ENCODE measurements at regions not wholly inside any gene's neighbourhood (a gene's known extent, or its start where the extent isn't known, plus 50 kb on each side); places are given as distances from the start of the nearest gene placed in this dataset.

DNA sequence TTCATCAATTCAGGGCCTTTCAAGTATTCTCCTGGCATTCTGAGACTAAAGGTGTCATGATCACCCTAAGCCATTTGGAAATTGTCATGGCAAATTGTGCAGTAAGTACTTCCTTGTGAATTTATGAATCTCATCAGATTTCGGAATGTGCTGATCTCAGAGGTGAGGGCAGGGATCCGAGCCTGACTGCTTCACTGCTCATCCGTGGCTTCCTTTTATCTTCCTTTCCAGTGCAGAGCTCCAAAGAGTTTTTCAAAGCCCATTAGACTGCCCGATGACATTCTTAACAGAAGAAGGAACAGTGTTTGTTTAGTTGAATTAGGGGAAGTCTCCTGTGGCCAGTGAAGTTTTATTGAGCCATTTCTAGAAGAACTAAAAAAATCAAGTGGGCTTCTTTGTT lies 182.8 kb upstream of the GDNF start:
- no peak for DNase-seq

DNA sequence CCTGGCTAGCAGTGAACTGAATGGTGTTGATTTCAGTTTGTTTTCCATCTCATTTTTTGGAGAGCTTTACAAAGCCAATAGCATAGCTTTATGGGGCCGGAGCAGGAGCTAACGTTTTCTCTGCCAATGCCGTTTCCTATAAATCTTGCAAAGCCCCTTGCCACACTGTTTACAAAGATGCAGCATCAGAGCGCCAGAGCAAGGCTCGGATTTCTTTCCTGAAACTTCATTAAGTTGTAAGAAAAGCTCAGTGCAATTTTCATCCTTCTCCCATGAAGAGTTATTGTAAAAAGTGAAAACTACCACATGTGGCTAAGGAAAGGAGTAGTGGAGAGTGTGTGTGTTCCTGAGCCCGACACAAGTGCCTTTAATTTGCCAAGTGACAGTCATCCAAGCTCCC lies 178.2 kb upstream of the GDNF start:
- DNase-seq = no peak

GRCh38 chr5:38013107-38013506 lies 173.3 kb upstream of the GDNF start:
- DNase-seq = no peak

DNA sequence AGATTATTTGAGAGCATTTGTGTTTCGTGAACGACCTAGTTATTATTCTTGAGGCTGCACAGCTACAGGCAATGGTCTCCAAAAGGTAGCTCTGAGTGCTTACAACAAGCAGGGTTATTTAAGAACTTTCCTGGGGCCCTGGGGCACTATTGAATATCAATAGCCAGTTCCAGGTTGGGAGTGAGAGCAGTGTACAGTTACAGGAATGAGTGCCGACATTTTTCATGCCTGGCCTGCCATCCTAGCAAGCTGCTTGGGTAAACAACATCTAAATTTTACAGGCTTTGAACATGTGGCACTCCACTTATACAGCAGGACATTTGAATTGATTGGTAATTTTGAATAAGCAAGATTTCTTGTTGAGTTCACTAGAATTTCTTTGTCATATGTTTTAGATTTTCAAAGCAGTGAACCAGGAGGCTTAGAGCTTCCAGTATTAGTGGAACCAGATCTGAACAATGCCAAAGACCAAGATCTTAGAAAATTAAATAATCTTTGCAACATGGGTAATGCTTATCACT lies 171.9 kb upstream of the GDNF start:
- DNase-seq = peak in 1 of 2 experiments; percentile 28

- no peak for DNase-seq
Observed at GRCh38 chr5:38009749-38010358, 170.0 kb upstream of the GDNF start.

DNA sequence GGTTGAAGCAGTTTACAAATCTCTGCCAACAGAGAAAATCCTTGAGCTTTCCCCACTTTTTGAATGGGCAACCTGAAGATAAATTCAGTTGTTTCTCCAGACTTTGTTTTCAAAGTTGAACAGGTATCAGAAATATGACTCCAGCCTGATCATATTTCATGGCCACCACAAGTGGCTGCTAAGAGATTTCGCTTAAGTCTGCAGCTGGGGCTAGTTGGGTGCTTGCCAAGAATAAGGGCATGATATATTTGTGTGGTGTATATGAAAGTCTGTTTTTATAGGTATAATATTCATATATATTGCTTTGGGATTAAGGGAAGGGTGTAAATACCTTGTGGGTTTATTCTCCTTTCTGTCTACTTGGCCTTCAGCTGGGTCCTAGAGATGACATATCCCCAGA lies 168.4 kb upstream of the GDNF start:
- peak; percentile 18 to 19 for DNase-seq

DNA sequence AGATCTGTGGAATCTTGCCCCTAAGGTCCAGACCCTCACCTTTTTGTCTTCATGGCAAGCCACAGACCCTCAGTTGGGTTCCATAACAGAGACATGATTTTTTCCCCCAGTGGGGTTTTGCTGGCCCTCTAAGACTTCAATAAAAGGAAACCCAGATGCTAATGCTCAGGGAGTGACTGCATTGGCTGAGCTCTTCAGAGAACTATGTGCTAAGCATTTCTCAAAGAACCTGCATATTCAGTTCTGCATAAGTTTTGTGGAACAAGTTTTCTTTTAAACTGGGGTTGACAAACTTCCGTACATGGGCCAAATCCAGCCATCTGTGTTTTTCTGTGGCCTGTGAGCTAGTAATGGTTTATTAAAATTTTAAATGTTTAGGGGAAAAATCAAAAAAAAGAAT lies 159.8 kb upstream of the GDNF start:
- DNase-seq = no peak

DNA sequence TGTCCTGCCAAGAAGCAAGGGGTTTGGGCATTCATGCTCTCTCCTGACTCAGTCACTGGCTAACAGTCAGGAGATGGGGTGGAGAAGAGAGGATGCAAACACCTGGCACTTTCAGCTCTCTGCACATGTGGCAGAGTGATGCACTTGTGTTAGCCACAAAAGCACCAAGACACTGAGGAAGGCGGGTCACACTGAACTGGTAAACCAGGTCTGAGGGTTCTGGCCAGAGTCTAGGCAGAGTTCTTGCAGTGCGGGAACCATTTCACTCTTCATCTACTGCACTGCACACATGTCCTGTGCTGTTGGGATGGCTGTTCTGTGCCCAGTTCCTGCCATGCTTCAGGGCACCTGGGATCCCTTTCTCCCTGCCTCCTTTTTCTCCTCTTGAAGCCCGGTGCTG lies 157.1 kb upstream of the GDNF start:
- DNase-seq = no peak

DNA sequence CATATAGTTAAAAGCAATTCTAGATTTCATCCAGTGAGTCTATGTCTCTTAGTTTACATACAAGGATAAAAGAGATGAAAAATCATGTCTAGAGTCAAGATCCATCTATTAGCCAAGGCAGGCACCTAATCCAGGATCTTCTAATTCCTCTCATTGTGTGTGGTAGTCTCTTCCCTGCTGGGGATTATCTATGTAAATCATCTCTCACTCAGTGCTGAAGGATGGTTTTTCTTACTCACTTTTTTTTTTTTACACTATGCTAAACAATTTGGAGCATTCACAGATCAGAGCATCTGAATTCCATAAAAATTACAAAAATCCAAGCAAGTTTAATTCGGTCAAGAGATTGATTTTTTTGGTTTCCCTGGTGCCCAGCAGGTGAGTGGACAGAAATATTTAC lies 154.9 kb upstream of the GDNF start:
- peak in 1 of 2 experiments; percentile 41 for DNase-seq

DNA sequence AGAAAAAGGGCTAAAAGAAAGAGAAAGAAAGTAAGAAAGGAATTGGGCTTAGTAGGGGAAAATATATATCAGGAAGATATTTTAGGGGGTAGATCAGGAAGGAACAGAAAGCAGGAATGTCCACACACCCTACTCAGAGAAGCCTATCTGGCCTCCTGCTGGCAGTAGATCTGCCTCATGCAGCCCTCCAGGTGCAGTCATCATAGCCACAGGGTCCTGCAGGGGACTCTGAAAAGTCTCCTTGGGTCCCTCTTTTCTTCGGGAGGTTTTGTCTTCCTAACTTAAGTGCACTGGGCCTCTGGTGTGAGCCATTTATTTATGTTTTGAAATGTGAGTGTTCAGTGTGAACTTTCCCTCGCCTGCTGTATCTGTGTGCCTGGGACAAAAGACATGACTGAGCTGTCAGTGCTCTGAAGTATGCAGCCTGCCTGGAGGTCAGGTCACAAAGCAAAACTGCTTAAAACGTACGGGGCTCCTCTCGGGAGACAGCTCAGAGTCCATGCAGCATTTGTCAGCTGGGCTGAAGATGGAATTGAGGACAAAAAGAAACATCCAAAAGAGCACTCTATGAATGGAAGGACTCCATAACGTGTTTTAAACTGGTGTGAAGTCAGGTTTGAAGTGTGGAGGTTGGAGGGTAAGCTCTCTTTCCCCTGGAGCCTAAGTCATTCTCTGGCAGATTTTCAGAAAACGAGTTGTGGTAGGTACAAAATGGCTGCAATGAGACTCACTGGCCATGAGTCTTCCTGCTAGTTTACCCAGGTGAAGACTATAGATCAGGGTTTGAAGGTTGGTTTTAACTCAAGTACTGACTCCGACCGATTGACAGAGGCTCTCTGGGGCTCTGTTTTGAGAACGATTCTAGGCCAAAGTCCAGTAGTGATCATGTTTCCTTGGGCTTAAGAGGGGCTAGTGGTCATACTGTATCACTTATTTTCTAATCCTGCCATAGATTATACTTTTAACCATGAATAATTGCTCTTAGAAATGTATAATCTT lies 151.8 kb upstream of the GDNF start:
- DNase-seq = no peak

DNA sequence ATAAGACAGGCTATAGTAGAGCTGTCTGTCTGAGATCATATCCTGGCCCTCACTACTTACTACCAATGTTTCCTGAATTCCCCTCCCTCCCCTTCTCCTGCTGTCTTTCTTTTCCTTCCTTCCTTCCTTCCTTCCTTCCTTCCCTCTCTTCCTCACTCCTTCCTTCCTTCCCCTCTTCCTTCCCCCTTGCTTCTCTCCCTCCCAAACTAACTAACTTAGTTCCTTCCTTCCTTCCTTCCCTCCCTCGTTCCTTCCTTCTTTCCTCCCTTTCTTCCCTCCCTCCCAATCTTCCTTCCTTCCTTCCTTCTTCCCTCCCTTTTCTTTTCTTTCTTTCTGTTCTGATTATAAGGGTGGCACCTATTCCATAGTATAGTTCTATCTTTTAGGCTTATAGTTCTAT lies 150.0 kb upstream of the GDNF start:
- DNase-seq = no peak

DNA sequence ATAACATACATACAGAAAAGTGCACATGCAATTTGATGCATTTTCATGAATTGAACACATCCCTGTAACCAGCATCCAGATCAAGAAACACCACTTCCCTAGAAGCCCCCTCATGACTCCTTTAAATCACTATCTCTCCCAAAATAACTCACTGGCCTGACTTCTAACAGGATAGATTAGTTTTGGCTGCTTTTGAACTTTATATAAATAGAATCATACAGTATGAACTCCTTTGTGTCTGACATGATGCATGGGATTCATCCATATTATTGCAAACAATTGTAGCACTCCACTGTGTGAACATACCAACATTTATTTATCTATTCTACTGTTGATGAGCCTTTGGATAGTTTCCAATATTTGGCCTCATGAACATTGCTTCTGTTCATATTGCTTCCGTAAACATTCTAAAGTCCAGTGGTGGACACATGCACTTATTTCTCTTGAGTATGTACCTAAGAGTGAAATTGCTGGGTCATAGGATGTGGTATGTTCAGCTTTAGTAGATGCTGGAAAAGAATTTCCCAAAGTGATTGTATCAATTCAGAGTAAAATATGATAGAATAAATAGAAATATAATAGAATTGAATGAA lies 148.7 kb upstream of the GDNF start:
- no peak for DNase-seq

DNA sequence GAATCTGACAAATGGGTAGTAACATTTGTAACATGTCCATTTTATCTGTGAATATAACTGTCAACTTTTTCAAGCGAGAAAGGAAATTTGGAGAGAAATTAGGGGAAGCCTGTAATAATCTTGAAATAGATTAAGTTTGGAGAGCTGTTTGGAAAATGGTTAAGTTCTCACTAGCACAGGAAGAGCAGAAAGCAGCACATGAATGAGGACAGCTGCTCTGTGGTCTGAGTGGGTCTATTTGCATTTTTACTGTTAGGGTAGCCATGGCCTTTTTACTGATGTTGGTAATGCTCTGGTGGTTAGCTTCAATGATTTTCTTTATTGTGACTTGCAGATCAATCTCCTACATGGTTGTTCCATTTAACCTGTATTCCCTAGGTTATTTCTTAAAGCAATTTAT lies 144.5 kb upstream of the GDNF start:
- peak; percentile 53 to 72 for DNase-seq

- no peak for DNase-seq
Observed at GRCh38 chr5:37983463-37983862, 143.6 kb upstream of the GDNF start.

- no peak for DNase-seq
Observed at GRCh38 chr5:37979559-37979958, 139.7 kb upstream of the GDNF start.

DNA sequence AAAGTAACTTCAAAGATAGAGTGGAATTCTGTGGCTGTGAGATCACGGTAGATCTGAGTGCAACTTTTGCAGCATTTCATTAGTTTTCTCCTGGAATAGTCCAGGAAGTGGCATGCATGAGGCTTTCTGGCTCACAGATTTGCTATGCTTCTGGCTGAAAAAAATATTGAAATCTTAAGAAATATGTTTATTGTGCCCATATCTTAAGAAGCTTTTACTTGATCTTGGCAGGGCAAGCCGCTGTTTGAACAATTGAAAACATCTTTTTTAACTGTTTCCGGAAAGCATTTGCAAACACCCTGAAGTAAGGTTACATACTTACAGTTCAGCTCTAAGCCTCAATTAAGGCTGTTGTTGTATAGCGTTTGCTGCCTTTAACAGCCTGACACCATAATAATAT lies 135.7 kb upstream of the GDNF start:
- DNase-seq = no peak

DNA sequence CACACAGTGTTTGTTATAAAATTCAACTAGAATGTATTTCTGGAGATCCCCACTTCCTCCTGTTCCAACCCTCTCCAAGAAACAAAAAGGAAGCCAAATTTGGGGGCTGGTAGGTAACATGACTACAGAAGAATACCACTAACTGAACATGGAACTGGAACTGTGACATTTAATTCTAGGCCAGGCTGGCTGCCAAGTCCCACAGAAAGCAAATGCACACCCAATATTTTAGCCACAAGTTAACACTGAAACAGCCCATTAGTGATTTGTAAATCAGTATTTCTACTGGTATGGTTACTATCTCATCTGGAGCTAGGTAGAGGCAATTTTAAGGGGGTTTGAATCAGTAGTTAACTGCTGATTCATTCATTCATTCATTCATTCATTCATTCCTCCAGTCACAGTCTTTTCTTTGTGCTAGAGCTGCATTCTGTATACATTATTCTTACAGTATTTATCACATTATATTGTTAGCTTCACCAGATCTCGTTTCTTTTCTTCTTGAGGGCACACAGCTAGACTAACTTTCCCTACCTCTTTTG lies 131.7 kb upstream of the GDNF start:
- no peak for DNase-seq

DNA sequence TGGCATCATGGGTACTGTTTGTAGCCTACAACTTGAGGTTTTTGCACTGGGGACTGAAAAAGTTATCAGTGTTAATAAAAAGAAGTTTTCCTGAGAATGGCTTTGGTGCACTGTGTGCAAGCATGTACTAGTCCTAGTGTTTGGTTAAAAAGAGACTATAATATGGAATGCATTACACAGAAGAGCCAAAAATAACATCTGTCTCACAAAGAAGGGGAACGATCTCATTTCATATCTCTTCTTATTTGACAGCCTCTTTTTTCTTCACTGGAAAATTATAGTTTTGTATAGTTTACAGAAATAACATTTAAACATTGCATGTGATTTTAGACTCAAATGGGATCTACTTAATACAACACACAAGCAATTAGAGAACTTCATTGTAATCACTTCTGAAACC lies 127.0 kb upstream of the GDNF start:
- no peak for DNase-seq

DNA sequence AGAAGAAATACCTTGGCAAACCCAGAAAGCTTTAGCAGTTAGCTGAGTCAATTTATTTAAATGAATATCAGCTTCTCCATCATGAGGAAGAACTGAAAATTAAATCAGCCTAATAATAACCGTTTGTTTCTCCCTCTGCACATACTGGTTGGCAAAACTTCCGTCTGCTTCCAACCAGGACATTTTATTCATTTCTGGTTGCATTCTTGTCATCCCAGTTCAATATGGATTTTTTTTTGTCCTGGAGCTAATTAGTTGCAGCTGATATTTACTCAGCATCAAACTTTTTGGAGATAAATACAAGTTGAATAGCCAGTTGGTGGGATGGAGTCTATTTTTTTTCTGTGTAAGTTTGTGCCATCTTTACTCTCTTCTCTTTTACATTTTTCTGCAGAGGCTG lies 126.5 kb upstream of the GDNF start:
- DNase-seq = no peak

DNA sequence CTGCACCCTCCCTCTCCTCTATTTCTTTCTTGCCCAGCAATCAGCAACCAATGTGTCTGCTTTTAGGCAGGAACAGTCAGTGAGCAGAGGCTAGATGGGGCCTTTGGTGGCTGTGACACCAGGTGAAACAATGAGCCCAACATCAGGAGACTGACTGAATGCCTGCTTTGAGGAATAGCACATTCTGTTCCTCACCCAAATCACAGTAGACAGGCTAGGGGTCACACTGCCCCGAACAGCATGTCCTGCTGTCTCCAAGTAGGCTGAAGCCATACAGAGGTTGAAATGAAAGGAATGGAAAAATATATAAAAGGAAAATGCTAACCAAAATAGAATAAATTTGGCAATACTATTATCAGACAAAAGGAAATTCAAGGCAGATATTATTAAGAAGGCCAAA lies 122.5 kb upstream of the GDNF start:
- DNase-seq = no peak

GRCh38 chr5:37957218-37957617 lies 117.4 kb upstream of the GDNF start:
- no peak for DNase-seq

DNA sequence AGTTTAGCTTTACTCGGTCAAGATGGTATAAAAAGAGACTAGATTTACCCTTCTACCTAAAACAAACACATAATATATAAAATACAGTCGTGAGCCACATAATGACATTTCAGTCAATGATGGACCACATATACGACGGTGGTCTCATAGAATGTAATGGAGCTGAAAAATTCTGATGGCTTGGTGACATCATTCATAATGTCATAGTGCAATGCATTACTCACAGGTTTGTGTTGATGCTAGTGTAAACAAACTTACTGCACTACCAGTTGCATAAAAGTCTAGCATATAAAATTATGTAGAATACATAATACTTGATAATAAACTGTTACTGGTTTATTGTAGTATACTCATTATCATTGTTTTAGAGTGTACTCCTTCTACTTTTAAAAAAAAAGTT lies 115.9 kb upstream of the GDNF start:
- no peak for DNase-seq

DNA sequence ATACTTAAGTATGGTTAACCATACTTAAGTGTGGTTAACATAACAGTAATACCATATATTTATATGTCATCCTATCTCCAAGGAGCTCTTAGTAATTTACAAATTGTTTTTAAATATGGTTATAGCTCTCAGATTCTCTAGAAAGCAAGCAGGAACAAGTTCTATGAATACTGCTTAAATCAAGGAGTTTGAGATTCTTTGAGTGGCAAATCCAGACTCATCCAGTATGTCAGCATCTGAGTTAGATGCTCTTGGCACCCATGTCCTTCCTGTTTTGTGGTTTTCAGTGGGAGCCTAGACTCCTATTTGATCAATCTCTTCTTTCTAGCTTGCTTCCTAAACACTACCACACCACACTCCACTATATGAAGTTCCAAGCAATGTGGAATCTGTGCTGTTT lies 114.7 kb upstream of the GDNF start:
- DNase-seq = no peak
